SU-DHL-6 (cell line): ENCODE measurements at regions not wholly inside any gene's neighbourhood (a gene's known extent, or its start where the extent isn't known, plus 50 kb on each side); places are given as distances from the start of the nearest gene placed in this dataset.

Experiments
- EZH2phosphoT487 ChIP-seq: fragments of 200-600 bp; sonication (generic), shearing (Covaris generic); conservative IDR thresholded peaks from 2 replicates; pipeline ENCODE4 v1.6.1; 2018; ENCODE audit warnings: mild to moderate bottlenecking, antibody characterized with exemption, low read length, moderate library complexity, mixed read lengths
- TF ChIP-seq, protein P1 (sequence below): fragments of 200-600 bp; sonication (generic); IDR thresholded peaks from one replicate; pipeline ENCODE4 v1.5.1; 2017; ENCODE audit warnings: antibody characterized with exemption, mild to moderate bottlenecking, low read length, moderate library complexity; ENCODE audit not compliant: insufficient read depth, poor library complexity, severe bottlenecking

DNA sequence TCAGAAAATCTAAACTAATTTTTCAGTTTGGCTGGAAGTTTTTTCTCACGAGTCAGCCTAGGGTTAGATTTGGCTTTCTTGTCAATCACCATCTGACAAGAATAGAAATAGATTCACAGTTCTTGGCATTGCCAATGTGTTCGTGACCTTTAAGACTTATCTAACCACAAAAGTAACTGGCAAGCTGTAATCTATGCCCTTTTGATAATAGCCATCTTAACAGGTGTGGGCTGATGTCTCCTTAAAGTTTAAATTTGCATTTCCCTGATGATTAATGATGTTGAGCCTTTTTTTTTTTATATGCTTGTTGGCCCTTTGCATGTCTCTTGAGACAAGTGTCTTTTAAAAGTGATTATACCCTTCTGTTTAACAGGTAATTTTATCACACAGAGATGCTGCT, 460.3 kb upstream of the PRKX start:
- TF ChIP-seq, protein P1, sequence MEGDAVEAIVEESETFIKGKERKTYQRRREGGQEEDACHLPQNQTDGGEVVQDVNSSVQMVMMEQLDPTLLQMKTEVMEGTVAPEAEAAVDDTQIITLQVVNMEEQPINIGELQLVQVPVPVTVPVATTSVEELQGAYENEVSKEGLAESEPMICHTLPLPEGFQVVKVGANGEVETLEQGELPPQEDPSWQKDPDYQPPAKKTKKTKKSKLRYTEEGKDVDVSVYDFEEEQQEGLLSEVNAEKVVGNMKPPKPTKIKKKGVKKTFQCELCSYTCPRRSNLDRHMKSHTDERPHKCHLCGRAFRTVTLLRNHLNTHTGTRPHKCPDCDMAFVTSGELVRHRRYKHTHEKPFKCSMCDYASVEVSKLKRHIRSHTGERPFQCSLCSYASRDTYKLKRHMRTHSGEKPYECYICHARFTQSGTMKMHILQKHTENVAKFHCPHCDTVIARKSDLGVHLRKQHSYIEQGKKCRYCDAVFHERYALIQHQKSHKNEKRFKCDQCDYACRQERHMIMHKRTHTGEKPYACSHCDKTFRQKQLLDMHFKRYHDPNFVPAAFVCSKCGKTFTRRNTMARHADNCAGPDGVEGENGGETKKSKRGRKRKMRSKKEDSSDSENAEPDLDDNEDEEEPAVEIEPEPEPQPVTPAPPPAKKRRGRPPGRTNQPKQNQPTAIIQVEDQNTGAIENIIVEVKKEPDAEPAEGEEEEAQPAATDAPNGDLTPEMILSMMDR = no peak
- no peak for TF ChIP-seq EZH2phosphoT487
